GM12874 (cell line): ENCODE measurements at regions not wholly inside any gene's neighbourhood (a gene's known extent, or its start where the extent isn't known, plus 50 kb on each side); places are given as distances from the start of the nearest gene placed in this dataset.

Experiments
- TF ChIP-seq, protein P1 (sequence below): IDR thresholded peaks from 2 replicates; pipeline ENCODE4 v1.5.1; 2011; ENCODE audit warnings: low read depth, mild to moderate bottlenecking, control low read depth, low read length, moderate library complexity; ENCODE audit not compliant: insufficient read depth

- TF ChIP-seq, protein P1, sequence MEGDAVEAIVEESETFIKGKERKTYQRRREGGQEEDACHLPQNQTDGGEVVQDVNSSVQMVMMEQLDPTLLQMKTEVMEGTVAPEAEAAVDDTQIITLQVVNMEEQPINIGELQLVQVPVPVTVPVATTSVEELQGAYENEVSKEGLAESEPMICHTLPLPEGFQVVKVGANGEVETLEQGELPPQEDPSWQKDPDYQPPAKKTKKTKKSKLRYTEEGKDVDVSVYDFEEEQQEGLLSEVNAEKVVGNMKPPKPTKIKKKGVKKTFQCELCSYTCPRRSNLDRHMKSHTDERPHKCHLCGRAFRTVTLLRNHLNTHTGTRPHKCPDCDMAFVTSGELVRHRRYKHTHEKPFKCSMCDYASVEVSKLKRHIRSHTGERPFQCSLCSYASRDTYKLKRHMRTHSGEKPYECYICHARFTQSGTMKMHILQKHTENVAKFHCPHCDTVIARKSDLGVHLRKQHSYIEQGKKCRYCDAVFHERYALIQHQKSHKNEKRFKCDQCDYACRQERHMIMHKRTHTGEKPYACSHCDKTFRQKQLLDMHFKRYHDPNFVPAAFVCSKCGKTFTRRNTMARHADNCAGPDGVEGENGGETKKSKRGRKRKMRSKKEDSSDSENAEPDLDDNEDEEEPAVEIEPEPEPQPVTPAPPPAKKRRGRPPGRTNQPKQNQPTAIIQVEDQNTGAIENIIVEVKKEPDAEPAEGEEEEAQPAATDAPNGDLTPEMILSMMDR: no peak
These were observed 72.1 kb upstream of the CAB39 start for GRCh38 chr2:230640540-230641011.

DNA sequence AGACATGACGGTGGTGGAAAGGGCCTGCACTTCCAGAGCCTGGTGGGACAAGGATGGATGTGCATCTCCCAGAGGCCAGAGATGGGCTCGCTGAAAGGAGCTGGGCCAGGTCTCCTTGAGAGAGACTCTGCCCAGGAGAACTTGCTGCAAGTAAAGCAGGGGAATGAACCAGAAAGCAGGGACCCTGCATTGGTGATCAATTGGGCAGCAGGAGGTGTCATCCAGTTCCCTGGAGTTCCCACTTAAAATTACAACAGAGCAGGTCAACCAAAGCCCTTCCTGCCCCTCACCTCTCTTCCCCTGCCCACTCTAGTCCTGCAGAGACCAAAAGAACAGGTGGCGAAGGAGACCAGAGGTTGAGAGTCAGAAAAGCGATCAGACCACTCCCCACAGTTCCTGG lies 69.7 kb upstream of the CAB39 start:
- TF ChIP-seq, protein P1: no peak

DNA sequence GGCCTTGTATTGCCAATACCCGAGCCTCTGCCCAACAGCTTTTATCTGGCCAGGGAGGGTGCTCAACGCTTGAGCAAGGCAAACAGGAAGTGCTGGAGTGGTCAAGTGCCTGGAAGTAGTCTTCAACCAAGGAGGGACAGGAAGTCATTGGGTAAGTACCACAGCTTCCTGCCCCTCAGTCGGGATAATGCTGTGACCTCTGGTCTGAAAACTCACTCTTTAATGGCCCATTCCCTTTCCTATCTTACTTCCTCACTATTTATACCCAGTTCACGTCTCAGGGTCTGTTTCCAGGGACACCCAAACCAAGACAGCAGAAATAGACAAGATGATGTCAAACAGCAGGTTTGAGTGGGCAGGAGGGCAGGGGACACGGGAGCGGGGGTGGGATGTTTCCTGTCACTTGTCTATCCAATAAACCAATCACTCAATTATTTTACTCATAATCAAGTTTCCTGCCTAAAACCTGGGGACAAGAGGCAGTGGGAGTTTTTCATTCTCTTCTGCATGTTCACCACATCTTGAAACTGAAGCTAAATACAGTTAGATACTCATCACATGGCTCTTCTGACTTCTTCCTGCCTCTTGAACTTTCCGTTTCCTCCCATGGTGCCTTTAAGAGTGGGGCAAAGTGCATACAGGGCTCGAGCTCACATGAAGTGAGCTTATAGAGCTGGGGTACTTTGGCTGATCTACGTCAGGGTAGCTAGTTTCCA lies 68.9 kb upstream of the CAB39 start:
- TF ChIP-seq, protein P1: no peak

GRCh38 chr2:230644356-230644935 lies 68.2 kb upstream of the CAB39 start:
- TF ChIP-seq, protein P1: no peak

DNA sequence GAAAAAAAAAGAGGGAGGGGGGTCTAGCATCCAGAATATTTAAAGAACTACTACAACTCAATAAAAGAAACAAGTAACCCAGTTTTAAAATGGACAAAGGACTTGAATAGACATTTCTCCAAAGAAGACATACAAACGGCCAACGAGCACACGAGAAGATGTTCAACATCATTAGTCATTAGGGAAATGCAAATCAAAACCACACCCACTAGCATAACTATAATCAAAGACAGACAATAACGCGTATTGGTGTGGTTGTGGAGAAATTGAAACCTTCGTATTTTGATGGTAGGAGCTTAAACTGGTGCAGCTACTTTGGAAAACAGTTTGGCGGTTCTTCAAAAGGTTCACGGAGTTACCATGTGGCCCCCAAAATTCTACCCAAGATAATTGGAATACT lies 64.3 kb upstream of the CAB39 start:
- TF ChIP-seq, protein P1: no peak

DNA sequence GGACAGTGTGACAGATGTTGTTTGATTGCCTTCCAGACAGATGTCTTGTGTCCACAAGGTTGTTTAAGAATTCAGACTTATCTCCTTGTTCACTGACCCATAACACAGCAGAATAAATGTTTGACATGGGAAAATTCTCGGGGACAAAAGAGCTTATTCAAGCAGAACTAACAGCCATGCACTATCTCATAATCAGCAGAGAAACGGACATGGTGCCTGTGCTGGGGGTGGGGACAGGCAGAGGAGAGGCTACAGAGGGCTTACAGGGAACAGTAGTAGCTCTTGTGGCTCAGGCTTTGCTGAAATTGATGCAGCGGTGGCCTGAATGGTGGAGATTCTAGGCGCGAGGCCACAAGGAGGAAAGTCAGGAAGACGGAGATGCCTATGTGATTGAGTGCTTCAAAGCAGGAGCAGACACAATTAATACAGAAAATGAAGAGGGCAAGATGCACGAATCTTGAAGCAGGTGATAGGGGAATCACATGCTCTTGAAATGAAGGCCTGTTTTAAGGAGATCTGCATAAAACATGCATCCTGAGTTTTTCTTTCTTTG lies 62.0 kb upstream of the CAB39 start:
- TF ChIP-seq, protein P1: no peak

GRCh38 chr2:230654057-230654456 lies 58.6 kb upstream of the CAB39 start:
- TF ChIP-seq, protein P1: no peak
